Osteoblast (primary cell): ENCODE measurements at regions not wholly inside any gene's neighbourhood (a gene's known extent, or its start where the extent isn't known, plus 50 kb on each side); places are given as distances from the start of the nearest gene placed in this dataset.

Experiments
- DNase-seq: peaks from one replicate; pipeline ENCODE4 v3.0.0; 2011; ENCODE audit warnings: low spot score, mixed read lengths; ENCODE audit not compliant: insufficient read length; ENCODE audit errors: missing footprints
- H2AFZ ChIP-seq: 2 replicates; pipeline ENCODE4 v1.6.0; 2011; ENCODE audit warnings: mild to moderate bottlenecking, low read length
- H3K27ac ChIP-seq: 2 replicates; pipeline ENCODE4 v1.5.1; 2011; ENCODE audit warnings: mild to moderate bottlenecking, low read depth, low read length, moderate library complexity
- H3K27me3 ChIP-seq: 2 replicates; pipeline ENCODE4 v1.6.0; 2012; ENCODE audit warnings: mild to moderate bottlenecking, control low read depth, inconsistent platforms, low read length, moderate library complexity; ENCODE audit not compliant: insufficient read depth
- H3K36me3 ChIP-seq: 2 replicates; pipeline ENCODE4 v1.5.1; 2011; ENCODE audit warnings: mild to moderate bottlenecking, low read length, control low read depth, moderate library complexity; ENCODE audit not compliant: insufficient read depth
- H3K4me1 ChIP-seq: 2 replicates; pipeline ENCODE4 v1.5.1; 2011; ENCODE audit warnings: mild to moderate bottlenecking, low read length, control low read depth, moderate library complexity; ENCODE audit not compliant: insufficient read depth
- H3K4me2 ChIP-seq: 2 replicates; pipeline ENCODE4 v1.6.0; 2011; ENCODE audit warnings: mild to moderate bottlenecking, low read length; ENCODE audit not compliant: insufficient read depth
- H3K4me3 ChIP-seq: fragments of 200-600 bp; sonication (generic); 3 replicates; pipeline ENCODE4 v1.5.1; 2012; ENCODE audit warnings: mild to moderate bottlenecking, low read length, inconsistent platforms; ENCODE audit not compliant: insufficient read depth
- H3K79me2 ChIP-seq: 2 replicates; pipeline ENCODE4 v1.6.0; 2012; ENCODE audit warnings: mild to moderate bottlenecking, low read length, control low read depth, inconsistent platforms; ENCODE audit not compliant: insufficient read depth
- H3K9me3 ChIP-seq: 2 replicates; pipeline ENCODE4 v1.5.1; 2011; ENCODE audit warnings: low read depth, low read length, control low read depth
- H4K20me1 ChIP-seq: 2 replicates; pipeline ENCODE4 v1.6.0; 2012; ENCODE audit warnings: mild to moderate bottlenecking, low read length, control low read depth; ENCODE audit not compliant: insufficient read depth
- CTCF ChIP-seq: IDR thresholded peaks from 2 replicates; pipeline ENCODE4 v1.5.1; 2011; ENCODE audit warnings: mild to moderate bottlenecking, low read depth, low read length, moderate library complexity; ENCODE audit errors: extremely low read depth

- Histone ChIP-seq H3K27me3 (no peaks in the 10 kb centered on the region), H4K20me1 (no peaks in the 10 kb centered on the region), H3K4me2 (no peak overlapping the region), H3K36me3 (no peaks in the 10 kb centered on the region), H3K27ac (no peak overlapping the region), H3K9me3 (no peaks in the 10 kb centered on the region), H3K4me1 (no peaks in the 10 kb centered on the region), H2AFZ (no peak overlapping the region), H3K79me2 (no peaks in the 10 kb centered on the region), H3K4me3 (no peak overlapping the region)
- no peak for DNase-seq
- no peak for TF ChIP-seq CTCF
These were observed 330.1 kb downstream of the MAP2K6 start for GRCh38 chr17:69744512-69745070.

GRCh38 chr17:69749911-69750310 is 325.1 kb upstream of the KCNJ16 start:
- Histone ChIP-seq H3K4me1 (no peaks in the 10 kb centered on the region), H3K27me3 (no peaks in the 10 kb centered on the region), H2AFZ (no peak overlapping the region), H4K20me1 (no peaks in the 10 kb centered on the region), H3K79me2 (no peaks in the 10 kb centered on the region), H3K36me3 (no peaks in the 10 kb centered on the region), H3K4me2 (no peak overlapping the region), H3K4me3 (no peak overlapping the region), H3K27ac (no peak overlapping the region), H3K9me3 (no peaks in the 10 kb centered on the region)
- DNase-seq: no peak
- no peak for TF ChIP-seq CTCF

- no peaks in the 10 kb centered on the region for H3K27me3 ChIP-seq
- H3K79me2 ChIP-seq: no peaks in the 10 kb centered on the region
- peaks cover 22% of the 10 kb centered on the region for H3K4me1 ChIP-seq
- no peaks in the 10 kb centered on the region for H3K36me3 ChIP-seq
- no peaks in the 10 kb centered on the region for H3K9me3 ChIP-seq
- no peak overlapping the region for H2AFZ ChIP-seq
- H3K4me3 ChIP-seq: no peak overlapping the region
- no peak for TF ChIP-seq CTCF
- H3K4me2 ChIP-seq: no peak overlapping the region
- no peak for DNase-seq
- H4K20me1 ChIP-seq: no peaks in the 10 kb centered on the region
- H3K27ac ChIP-seq: peak overlapping the region; percentile 25
These were observed 317.2 kb upstream of the KCNJ16 start for GRCh38 chr17:69757688-69758430.

- H3K27me3 ChIP-seq: no peaks in the 10 kb centered on the region
- no peaks in the 10 kb centered on the region for H4K20me1 ChIP-seq
- no peak for TF ChIP-seq CTCF
- no peak for DNase-seq
- no peak overlapping the region for H2AFZ ChIP-seq
- no peak overlapping the region for H3K27ac ChIP-seq
- H3K9me3 ChIP-seq: no peaks in the 10 kb centered on the region
- H3K36me3 ChIP-seq: no peaks in the 10 kb centered on the region
- no peaks in the 10 kb centered on the region for H3K79me2 ChIP-seq
- no peak overlapping the region for H3K4me3 ChIP-seq
- H3K4me2 ChIP-seq: no peak overlapping the region
- peaks cover 26% of the 10 kb centered on the region for H3K4me1 ChIP-seq
These were observed 314.5 kb upstream of the KCNJ16 start for GRCh38 chr17:69760562-69760961.
